ENCODE measurements at regions not wholly inside any gene's neighbourhood (a gene's known extent, or its start where the extent isn't known, plus 50 kb on each side); places are given as distances from the start of the nearest gene placed in this dataset.

DNA sequence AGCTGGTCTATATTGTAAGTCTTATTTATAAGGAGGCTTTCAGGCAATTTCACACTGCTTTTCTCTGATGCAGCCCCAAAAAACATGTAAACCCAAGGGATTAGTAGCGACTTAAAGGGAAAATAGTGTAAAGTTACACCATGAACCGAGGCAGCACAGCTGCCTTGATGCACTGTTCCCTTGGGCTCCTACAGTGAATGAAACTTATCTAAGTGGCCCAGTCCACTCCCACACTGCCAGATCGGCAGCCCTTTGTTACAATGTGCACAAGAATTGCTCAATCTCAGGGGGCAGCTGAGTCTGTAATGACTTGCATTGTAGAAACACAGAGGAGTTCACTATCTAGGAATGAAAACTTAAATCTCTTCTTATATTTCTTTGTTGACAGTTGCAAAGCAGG is 120.8 kb upstream of the ADGRL2 start:
- no peaks in the 10 kb centered on the region for H4K20me1 ChIP-seq (ENCODE audit: insufficient read depth, low read length)
- TF ChIP-seq, protein P1, sequence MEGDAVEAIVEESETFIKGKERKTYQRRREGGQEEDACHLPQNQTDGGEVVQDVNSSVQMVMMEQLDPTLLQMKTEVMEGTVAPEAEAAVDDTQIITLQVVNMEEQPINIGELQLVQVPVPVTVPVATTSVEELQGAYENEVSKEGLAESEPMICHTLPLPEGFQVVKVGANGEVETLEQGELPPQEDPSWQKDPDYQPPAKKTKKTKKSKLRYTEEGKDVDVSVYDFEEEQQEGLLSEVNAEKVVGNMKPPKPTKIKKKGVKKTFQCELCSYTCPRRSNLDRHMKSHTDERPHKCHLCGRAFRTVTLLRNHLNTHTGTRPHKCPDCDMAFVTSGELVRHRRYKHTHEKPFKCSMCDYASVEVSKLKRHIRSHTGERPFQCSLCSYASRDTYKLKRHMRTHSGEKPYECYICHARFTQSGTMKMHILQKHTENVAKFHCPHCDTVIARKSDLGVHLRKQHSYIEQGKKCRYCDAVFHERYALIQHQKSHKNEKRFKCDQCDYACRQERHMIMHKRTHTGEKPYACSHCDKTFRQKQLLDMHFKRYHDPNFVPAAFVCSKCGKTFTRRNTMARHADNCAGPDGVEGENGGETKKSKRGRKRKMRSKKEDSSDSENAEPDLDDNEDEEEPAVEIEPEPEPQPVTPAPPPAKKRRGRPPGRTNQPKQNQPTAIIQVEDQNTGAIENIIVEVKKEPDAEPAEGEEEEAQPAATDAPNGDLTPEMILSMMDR (IDR thresholded peaks at IDR 0.05), result no peak
- no peak overlapping the region for H3K27ac ChIP-seq (ENCODE audit: low read depth in 1 of 2, low read length in 2 of 2)
- Mint-ChIP-seq H3K4me1 (no peaks in the 10 kb centered on the region), H3K27ac (no peak overlapping the region), H3K27me3 (ENCODE audit: low read depth in 3 of 3) (no peaks in the 10 kb centered on the region), H3K9me3 (peaks cover 5 to 17% (median 12%) of the 10 kb centered on the region in 7 donors), H3K4me3 (no peak overlapping the region), H3K36me3 (no peaks in the 10 kb centered on the region)
- H3K79me2 ChIP-seq (ENCODE audit: insufficient read depth, low read length), result no peaks in the 10 kb centered on the region
- intact Hi-C loops (cut with micrococcal nuclease), result no loop called here
- H3K4me2 ChIP-seq (replicated peaks; ENCODE audit: extremely low read depth, low read length, poor library complexity, severe bottlenecking), result no peak overlapping the region
- no peak overlapping the region for H3K4me3 ChIP-seq (replicated peaks in 1 of 3; ENCODE audit: low read depth in 2 of 3, low read length in 3 of 3)
- H3K4me1 ChIP-seq (ENCODE audit: control insufficient read depth in 1 of 2, insufficient read depth in 2 of 2, low read length in 2 of 2), result no peaks in the 10 kb centered on the region
- H3K9me3 ChIP-seq (replicated peaks in 1 of 2; ENCODE audit: control insufficient read depth in 1 of 2, insufficient read depth in 1 of 2, low read length in 2 of 2), result peaks cover 3 to 6% of the 10 kb centered on the region in 2 donors
- no peaks in the 10 kb centered on the region for H3K36me3 ChIP-seq (replicated peaks in 1 of 2; ENCODE audit: control insufficient read depth in 1 of 2, insufficient read depth in 2 of 2, low read length in 2 of 2)
- DNase-seq, result no peak
- 81% methylated on average over 3 of the region's 3 CpGs for WGBS (ENCODE audit: insufficient coverage)
- H3K9ac ChIP-seq (ENCODE audit: insufficient read depth, low read length, poor library complexity, severe bottlenecking), result no peak overlapping the region
- no peaks in the 10 kb centered on the region for H3K27me3 ChIP-seq (ENCODE audit: control insufficient read depth in 2 of 2, insufficient read depth in 2 of 2, low read length in 2 of 2)
- H2AFZ ChIP-seq (ENCODE audit: insufficient read depth, low read depth, low read length, poor library complexity, severe bottlenecking), result no peak overlapping the region

DNA sequence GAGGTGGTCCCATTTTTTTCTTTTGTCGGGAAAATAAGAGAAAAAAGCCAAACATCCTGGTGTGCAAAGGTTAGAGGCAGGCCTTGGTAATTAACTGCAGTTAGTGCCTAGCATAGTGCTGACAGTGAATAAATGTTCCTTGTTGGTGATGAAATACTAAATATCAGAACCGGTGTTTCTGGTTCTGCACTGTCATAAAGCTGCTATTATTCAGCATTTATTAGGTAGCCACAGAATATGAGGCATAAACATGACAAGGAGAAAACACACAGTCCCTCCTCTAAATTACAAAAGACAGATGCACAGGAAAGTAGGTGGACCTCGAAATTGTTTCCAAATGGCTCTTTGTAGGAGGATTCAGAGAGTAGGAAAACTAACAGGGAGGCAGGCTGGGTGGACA is 122.0 kb upstream of the ADGRL2 start:
- Histone ChIP-seq H3K27me3 (ENCODE audit: control insufficient read depth in 2 of 2, insufficient read depth in 2 of 2, low read length in 2 of 2) (no peaks in the 10 kb centered on the region), H3K36me3 (replicated peaks in 1 of 2; ENCODE audit: control insufficient read depth in 1 of 2, insufficient read depth in 2 of 2, low read length in 2 of 2) (no peaks in the 10 kb centered on the region), H3K4me2 (replicated peaks; ENCODE audit: extremely low read depth, low read length, poor library complexity, severe bottlenecking) (no peak overlapping the region), H3K79me2 (ENCODE audit: insufficient read depth, low read length) (no peaks in the 10 kb centered on the region), H3K27ac (ENCODE audit: low read depth in 1 of 2, low read length in 2 of 2) (no peak overlapping the region), H4K20me1 (ENCODE audit: insufficient read depth, low read length) (no peaks in the 10 kb centered on the region), H3K9me3 (replicated peaks in 1 of 2; ENCODE audit: control insufficient read depth in 1 of 2, insufficient read depth in 1 of 2, low read length in 2 of 2) (peaks cover 3 to 6% of the 10 kb centered on the region in 2 donors), H3K4me1 (ENCODE audit: control insufficient read depth in 1 of 2, insufficient read depth in 2 of 2, low read length in 2 of 2) (no peaks in the 10 kb centered on the region), H2AFZ (ENCODE audit: insufficient read depth, low read depth, low read length, poor library complexity, severe bottlenecking) (no peak overlapping the region), H3K9ac (ENCODE audit: insufficient read depth, low read length, poor library complexity, severe bottlenecking) (no peak overlapping the region), H3K4me3 (replicated peaks in 1 of 3; ENCODE audit: low read depth in 2 of 3, low read length in 3 of 3) (no peak overlapping the region)
- TF ChIP-seq, protein P1 (IDR thresholded peaks at IDR 0.05), result no peak
- no peaks in the 10 kb centered on the region for H3K4me1 Mint-ChIP-seq
- H3K36me3 Mint-ChIP-seq, result no peaks in the 10 kb centered on the region
- H3K27ac Mint-ChIP-seq, result no peak overlapping the region
- no peaks in the 10 kb centered on the region for H3K27me3 Mint-ChIP-seq (ENCODE audit: low read depth in 3 of 3)
- no peak for DNase-seq
- H3K4me3 Mint-ChIP-seq, result no peak overlapping the region
- peaks cover 5 to 12% (median 8%) of the 10 kb centered on the region in 7 donors for H3K9me3 Mint-ChIP-seq
- 73% methylated on average over 2 of the region's 3 CpGs for WGBS (ENCODE audit: insufficient coverage)
- intact Hi-C loops (cut with micrococcal nuclease), result no loop called here
